Rectal smooth muscle tissue (tissue), 1 donor: ENCODE measurements at regions not wholly inside any gene's neighbourhood (a gene's known extent, or its start where the extent isn't known, plus 50 kb on each side); places are given as distances from the start of the nearest gene placed in this dataset.

ENCODE experiments used
- H3K27ac ChIP-seq: one replicate; pipeline ENCODE4 v1.7.0; 2013; ENCODE audit warnings: low read depth, low read length, inconsistent platforms
- H3K27me3 ChIP-seq: one replicate; pipeline ENCODE4 v1.7.0; 2013; ENCODE audit warnings: low read length; ENCODE audit not compliant: control insufficient read depth, insufficient read depth
- H3K36me3 ChIP-seq: one replicate; pipeline ENCODE4 v1.7.0; 2013; ENCODE audit warnings: low read length; ENCODE audit not compliant: control insufficient read depth, insufficient read depth
- H3K4me1 ChIP-seq: one replicate; pipeline ENCODE4 v1.7.0; 2013; ENCODE audit warnings: low read length; ENCODE audit not compliant: control insufficient read depth, insufficient read depth
- H3K4me3 ChIP-seq: one replicate; pipeline ENCODE4 v1.7.0; 2013; ENCODE audit warnings: low read length
- H3K9ac ChIP-seq: one replicate; pipeline ENCODE4 v1.7.0; 2013; ENCODE audit warnings: low read length

GRCh38 chr18:7390731-7391492 lies 160.0 kb downstream of the LRRC30 start:
- Histone ChIP-seq H3K4me3 (no peak overlapping the region), H3K27ac (no peak overlapping the region), H3K27me3 (no peaks in the 10 kb centered on the region), H3K9ac (no peak overlapping the region), H3K36me3 (no peaks in the 10 kb centered on the region), H3K4me1 (no peaks in the 10 kb centered on the region)

DNA sequence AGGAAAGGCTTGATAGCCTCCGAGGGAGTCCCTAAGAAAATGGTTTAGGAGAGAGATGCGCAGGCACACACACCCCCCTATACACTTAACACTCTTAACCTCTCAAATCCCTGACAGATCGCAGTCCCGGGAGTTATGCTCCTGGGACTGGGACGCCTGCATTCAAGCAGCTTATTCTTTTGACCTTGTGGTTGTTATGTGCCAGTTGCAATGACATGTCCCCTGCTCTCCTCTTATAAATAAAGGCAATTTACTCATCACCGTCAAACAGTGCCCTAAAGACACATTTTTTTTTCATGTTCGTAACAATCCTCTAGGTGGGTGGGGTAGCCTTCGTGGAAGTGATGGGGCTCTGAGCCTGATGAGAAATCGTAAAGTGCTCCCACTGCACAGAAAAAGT lies 162.2 kb downstream of the LRRC30 start:
- Histone ChIP-seq H3K4me1 (no peaks in the 10 kb centered on the region), H3K27ac (no peak overlapping the region), H3K36me3 (no peaks in the 10 kb centered on the region), H3K9ac (no peak overlapping the region), H3K4me3 (no peak overlapping the region), H3K27me3 (no peaks in the 10 kb centered on the region)

DNA sequence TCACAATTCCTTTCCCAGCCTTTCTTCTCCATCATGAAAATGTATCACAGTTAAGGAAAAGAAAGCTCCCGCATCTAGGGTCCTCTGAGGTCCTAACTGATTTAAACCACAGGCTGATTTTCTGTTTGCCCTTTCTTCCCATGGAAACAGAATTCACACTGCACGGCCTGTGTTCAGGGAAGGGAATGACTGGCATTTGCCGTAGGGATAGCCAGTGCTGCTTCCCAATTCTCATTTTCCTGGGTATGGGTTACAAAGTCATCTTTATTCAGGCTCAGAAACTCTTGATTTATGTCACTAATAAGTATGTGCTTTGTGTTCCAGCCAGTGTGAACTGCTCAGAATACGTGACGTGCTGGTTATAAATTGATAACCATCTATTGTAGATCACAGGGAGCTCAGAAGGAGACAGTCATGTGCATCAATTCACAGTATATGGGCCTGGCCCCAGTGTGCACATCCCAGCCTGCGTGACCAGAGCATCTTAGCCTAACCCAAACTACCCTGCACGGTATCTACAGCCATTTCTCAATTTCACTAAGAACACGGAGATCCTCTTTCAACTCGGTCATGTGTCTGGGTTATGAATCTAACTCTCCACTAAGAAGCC lies 163.3 kb downstream of the LRRC30 start:
- Histone ChIP-seq H3K4me1 (no peaks in the 10 kb centered on the region), H3K36me3 (no peaks in the 10 kb centered on the region), H3K9ac (no peak overlapping the region), H3K27ac (no peak overlapping the region), H3K27me3 (no peaks in the 10 kb centered on the region), H3K4me3 (no peak overlapping the region)

DNA sequence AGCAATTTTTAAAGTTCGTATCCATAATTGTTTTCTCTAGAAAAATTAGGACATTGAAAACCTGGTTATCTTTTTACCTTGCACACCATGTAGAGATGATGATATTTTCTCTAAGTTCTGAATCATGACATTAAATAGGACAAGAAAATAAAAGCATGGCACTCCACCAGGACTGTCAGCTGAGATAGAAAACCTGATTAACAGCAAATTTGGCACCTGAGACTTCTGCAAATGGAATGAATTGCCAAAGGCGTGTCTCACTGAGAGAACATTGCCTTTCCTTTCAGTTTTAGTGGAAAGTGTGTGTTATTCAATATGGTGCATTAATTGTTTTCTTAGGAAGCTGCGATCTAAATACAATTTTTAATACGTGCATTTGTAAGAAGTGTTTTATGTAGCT lies 164.7 kb downstream of the LRRC30 start:
- H3K4me3 ChIP-seq, result no peak overlapping the region
- no peak overlapping the region for H3K9ac ChIP-seq
- H3K36me3 ChIP-seq, result no peaks in the 10 kb centered on the region
- no peaks in the 10 kb centered on the region for H3K4me1 ChIP-seq
- H3K27me3 ChIP-seq, result no peaks in the 10 kb centered on the region
- no peak overlapping the region for H3K27ac ChIP-seq

DNA sequence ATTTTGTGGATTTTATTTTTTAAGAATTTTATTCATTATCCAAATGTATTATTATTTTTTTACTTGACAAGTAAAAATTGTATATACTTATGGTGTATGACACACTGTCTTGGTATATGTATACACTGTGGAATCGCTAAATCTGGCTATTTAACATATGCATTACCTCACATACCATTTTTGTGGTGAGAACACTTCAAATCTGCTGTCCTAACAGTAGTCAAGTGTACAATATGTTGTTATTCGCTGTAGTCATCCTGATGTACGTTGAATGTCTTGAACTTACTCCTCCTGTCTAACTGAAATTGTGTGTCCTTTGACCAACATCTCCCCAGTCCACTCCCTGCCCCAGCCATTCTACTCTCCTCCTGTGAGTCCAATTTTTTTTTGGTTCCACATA lies 153.2 kb upstream of the PTPRM start:
- Histone ChIP-seq H3K4me3 (no peak overlapping the region), H3K4me1 (no peaks in the 10 kb centered on the region), H3K27me3 (no peaks in the 10 kb centered on the region), H3K9ac (no peak overlapping the region), H3K36me3 (no peaks in the 10 kb centered on the region), H3K27ac (no peak overlapping the region)

GRCh38 chr18:7414459-7414858 lies 152.7 kb upstream of the PTPRM start:
- no peaks in the 10 kb centered on the region for H3K4me1 ChIP-seq
- H3K9ac ChIP-seq, result no peak overlapping the region
- no peak overlapping the region for H3K4me3 ChIP-seq
- no peaks in the 10 kb centered on the region for H3K36me3 ChIP-seq
- H3K27ac ChIP-seq, result no peak overlapping the region
- no peaks in the 10 kb centered on the region for H3K27me3 ChIP-seq

- Histone ChIP-seq H3K4me1 (no peaks in the 10 kb centered on the region), H3K36me3 (no peaks in the 10 kb centered on the region), H3K27me3 (no peaks in the 10 kb centered on the region), H3K9ac (no peak overlapping the region), H3K27ac (no peak overlapping the region), H3K4me3 (no peak overlapping the region)
These were observed 151.8 kb upstream of the PTPRM start for GRCh38 chr18:7415081-7415894.

DNA sequence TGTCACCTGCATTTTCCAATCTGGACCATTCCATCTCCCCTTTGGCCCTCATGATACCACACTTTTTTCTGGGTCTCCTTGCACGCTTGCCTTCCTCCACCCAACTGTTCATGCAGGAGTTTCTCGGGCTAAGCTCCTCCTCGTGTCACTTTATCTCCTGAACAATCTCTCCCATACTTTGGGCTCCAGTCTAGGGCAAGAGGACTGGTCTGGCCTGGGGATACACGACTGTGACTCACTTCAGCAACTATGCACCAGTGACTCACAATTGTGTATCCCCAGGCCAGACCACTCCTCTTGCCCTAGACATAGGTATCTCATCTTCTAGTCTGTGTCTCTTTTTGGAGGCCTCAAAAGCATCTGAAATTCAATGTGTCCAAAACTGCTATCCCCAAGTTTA lies 149.4 kb upstream of the PTPRM start:
- Histone ChIP-seq H3K9ac (no peak overlapping the region), H3K4me3 (no peak overlapping the region), H3K27me3 (no peaks in the 10 kb centered on the region), H3K4me1 (no peaks in the 10 kb centered on the region), H3K27ac (no peak overlapping the region), H3K36me3 (no peaks in the 10 kb centered on the region)

- no peak overlapping the region for H3K27ac ChIP-seq
- H3K9ac ChIP-seq, result no peak overlapping the region
- H3K27me3 ChIP-seq, result no peaks in the 10 kb centered on the region
- H3K4me1 ChIP-seq, result no peaks in the 10 kb centered on the region
- no peak overlapping the region for H3K4me3 ChIP-seq
- no peaks in the 10 kb centered on the region for H3K36me3 ChIP-seq
These were observed 137.3 kb upstream of the PTPRM start for GRCh38 chr18:7429831-7430230.

GRCh38 chr18:7436166-7436565 lies 130.9 kb upstream of the PTPRM start:
- no peaks in the 10 kb centered on the region for H3K27me3 ChIP-seq
- no peak overlapping the region for H3K9ac ChIP-seq
- H3K27ac ChIP-seq, result no peak overlapping the region
- no peaks in the 10 kb centered on the region for H3K4me1 ChIP-seq
- H3K4me3 ChIP-seq, result no peak overlapping the region
- H3K36me3 ChIP-seq, result no peaks in the 10 kb centered on the region

GRCh38 chr18:7437870-7438269 lies 129.2 kb upstream of the PTPRM start:
- H3K27me3 ChIP-seq, result no peaks in the 10 kb centered on the region
- H3K27ac ChIP-seq, result no peak overlapping the region
- no peak overlapping the region for H3K4me3 ChIP-seq
- H3K36me3 ChIP-seq, result no peaks in the 10 kb centered on the region
- H3K9ac ChIP-seq, result no peak overlapping the region
- H3K4me1 ChIP-seq, result no peaks in the 10 kb centered on the region

DNA sequence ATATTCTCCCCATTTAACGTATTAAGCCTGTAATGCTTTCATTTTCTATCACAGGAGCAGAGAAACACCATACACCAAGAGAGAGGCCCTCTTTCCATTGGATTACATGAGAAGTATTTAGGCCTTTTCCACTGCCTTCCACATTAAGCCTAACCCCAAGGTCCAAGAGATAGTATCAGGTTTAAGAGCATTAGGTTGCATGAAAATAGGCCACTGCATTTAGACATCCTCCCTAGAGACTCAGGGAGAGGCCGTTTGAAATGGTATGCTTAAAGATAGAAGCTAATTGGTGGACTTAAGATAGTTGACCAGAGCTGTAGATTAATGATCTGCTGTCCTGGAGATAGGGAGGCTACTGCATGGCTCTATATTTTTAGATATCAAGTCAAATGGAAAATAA lies 128.5 kb upstream of the PTPRM start:
- Histone ChIP-seq H3K27ac (no peak overlapping the region), H3K9ac (no peak overlapping the region), H3K27me3 (no peaks in the 10 kb centered on the region), H3K4me3 (no peak overlapping the region), H3K4me1 (no peaks in the 10 kb centered on the region), H3K36me3 (no peaks in the 10 kb centered on the region)
